ENCODE measurements at regions not wholly inside any gene's neighbourhood (a gene's known extent, or its start where the extent isn't known, plus 50 kb on each side); places are given as distances from the start of the nearest gene placed in this dataset.

DNA sequence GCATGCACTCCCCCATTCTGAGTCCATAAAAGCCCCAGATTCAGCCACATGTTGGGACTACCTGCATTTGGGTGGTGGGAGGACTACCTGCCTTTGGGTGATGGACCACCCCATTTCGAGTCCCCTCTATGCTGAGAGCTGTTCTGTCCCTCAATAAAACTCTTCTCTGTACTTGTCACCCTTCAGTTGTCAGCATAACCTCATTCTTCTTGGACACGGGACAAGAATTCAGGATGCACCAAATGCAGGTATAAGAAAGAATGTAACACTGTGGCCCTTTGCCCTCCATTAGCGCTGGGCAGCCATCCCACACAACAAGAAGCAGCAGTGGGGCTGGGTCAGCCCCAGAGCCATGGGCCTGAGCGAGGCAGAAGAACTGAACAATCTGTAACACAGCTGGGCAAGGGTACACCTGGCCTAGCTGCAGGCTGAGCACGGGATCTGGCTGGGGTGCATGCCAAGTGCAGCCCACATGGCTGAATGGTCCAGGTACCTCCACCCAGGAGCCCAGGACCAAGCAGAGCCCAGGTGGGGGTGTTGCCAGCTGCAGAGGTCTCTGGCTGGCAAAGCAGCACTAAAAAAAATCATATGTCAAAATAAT, 1344.3 kb upstream of the LRRTM3 start:
- TF ChIP-seq CTCF (conservative IDR thresholded peaks at IDR 0.05; ENCODE audit: low read depth in 2 of 2) (no peak), EZH2 (IDR thresholded peaks at IDR 0.05; ENCODE audit: low read depth, unreplicated experiment) (no peak), ZNF114 (CRISPR knock-in tag; IDR thresholded peaks at IDR 0.05) (no peak), POLR2AphosphoS5 (IDR thresholded peaks at IDR 0.05; ENCODE audit: low read depth) (no peak), REST (IDR thresholded peaks at IDR 0.05; ENCODE audit: unreplicated experiment) (no peak), CREB1 (CRISPR knock-in tag; IDR thresholded peaks at IDR 0.05; ENCODE audit: low read depth) (no peak), JUNB (IDR thresholded peaks at IDR 0.05; ENCODE audit: unreplicated experiment) (no peak), ZNF331 (CRISPR knock-in tag; IDR thresholded peaks at IDR 0.05; ENCODE audit: low read depth) (no peak), EZH2phosphoT487 (IDR thresholded peaks at IDR 0.05; ENCODE audit: unreplicated experiment) (no peak), ETS1 (IDR thresholded peaks at IDR 0.05) (no peak)
